Heart left ventricle (tissue), 13 donors: ENCODE measurements at regions not wholly inside any gene's neighbourhood (a gene's known extent, or its start where the extent isn't known, plus 50 kb on each side); places are given as distances from the start of the nearest gene placed in this dataset.

ENCODE experiments used
- POLR2A ChIP-seq, 2 donors: fragments of 450-650 bp; IDR thresholded peaks; one replicate each; pipeline ENCODE4 v1.6.1; 2017; ENCODE audit warnings: antibody characterized with exemption in 2 of 2, mild to moderate bottlenecking in 2 of 2, moderate library complexity in 2 of 2
- TF ChIP-seq, protein P1 (sequence below), 12 donors: fragments of 200-600 bp; sonication (generic) in 4 of 12; IDR thresholded peaks; one replicate each; pipeline versions ENCODE4 v1.5.0 to v1.8.0; 2018 to 2022; ENCODE audit warnings: antibody characterized with exemption in 12 of 12, mild to moderate bottlenecking in 5 of 12
- donor health status: ischemic (EF 13 %, LVEDD 7.1; RV severe dilation, severe dysfunction).
- donor health status: DM: no; HTN: yes; CAD: no.
- donor health status: DM: no; HTN: no; CAD: no.
- donor health status: ischemic (EF 25% LVEDD 6.9; RV normal size, moderate dysfunction).
- donor health status: ischemic (EF 25% LVEDD 5.7; RV mildly dilated, moderate dysfunction).
- donor health status: ischemic (EF 35%, LVEDD 5.7; RV mildly dilated, moderate dysfunction).
- donor health status: nonischemic (EF 11% LVEDD 7.7; RV severe dilation, severe dysfunction).
- donor health status: DM: yes; HTN: yes; CAD: no.
- donor health status: PGD.
- donor health status: ischemic (EF 29% LVEDD 5.4; RV normal size, mild dysfunction).
- donor health status: nonischemic (EF 23%, LVEDD 6.1; RV moderate dilation, normal function).

DNA sequence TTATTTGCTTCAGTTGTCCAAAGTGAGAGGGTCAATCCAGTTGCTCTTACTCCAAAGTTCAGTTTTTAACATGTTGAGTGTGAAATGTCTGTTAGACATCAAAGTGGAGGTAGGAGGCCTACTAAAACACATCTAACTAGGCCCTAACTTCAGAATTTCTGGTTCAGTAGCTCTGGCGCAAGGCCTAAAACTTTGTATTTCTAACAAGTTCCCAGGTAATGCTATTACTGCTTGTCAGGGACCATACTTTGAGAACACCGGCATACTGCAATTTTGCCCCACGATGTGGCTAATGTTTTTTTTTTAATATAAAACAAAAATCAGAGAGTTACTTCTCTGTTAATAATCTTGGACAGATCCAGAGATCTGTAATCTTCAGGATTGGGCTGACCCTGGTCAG is 72.4 kb upstream of the LRRC55 start:
- no peak for TF ChIP-seq POLR2A (IDR thresholded peaks at IDR 0.05)
- TF ChIP-seq, protein P1, sequence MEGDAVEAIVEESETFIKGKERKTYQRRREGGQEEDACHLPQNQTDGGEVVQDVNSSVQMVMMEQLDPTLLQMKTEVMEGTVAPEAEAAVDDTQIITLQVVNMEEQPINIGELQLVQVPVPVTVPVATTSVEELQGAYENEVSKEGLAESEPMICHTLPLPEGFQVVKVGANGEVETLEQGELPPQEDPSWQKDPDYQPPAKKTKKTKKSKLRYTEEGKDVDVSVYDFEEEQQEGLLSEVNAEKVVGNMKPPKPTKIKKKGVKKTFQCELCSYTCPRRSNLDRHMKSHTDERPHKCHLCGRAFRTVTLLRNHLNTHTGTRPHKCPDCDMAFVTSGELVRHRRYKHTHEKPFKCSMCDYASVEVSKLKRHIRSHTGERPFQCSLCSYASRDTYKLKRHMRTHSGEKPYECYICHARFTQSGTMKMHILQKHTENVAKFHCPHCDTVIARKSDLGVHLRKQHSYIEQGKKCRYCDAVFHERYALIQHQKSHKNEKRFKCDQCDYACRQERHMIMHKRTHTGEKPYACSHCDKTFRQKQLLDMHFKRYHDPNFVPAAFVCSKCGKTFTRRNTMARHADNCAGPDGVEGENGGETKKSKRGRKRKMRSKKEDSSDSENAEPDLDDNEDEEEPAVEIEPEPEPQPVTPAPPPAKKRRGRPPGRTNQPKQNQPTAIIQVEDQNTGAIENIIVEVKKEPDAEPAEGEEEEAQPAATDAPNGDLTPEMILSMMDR (IDR thresholded peaks at IDR 0.05): no peak
